Vagina (tissue), 2 donors: ENCODE measurements at regions not wholly inside any gene's neighbourhood (a gene's known extent, or its start where the extent isn't known, plus 50 kb on each side); places are given as distances from the start of the nearest gene placed in this dataset.

ENCODE experiments used
- DNase-seq, 2 donors: peaks; one replicate each; pipeline ENCODE4 v3.0.0-alpha.2; 2017; ENCODE audit errors: extremely low spot score in 2 of 2
- H3K27ac ChIP-seq: fragments of 200-600 bp; sonication (generic); one replicate; pipeline ENCODE4 v1.5.1; 2019
- H3K27me3 ChIP-seq: fragments of 200-600 bp; sonication (generic); one replicate; pipeline ENCODE4 v1.5.1; 2019
- H3K36me3 ChIP-seq, 2 donors: fragments of 200-600 bp; sonication (generic); one replicate each; pipeline ENCODE4 v1.5.1; 2017 to 2019
- H3K4me1 ChIP-seq: fragments of 200-600 bp; sonication (generic); one replicate; pipeline ENCODE4 v1.5.1; 2019
- H3K4me3 ChIP-seq, 2 donors: fragments of 200-600 bp; sonication (generic); 1 replicate in 1 of 2; 2 replicates in 1 of 2; pipeline ENCODE4 v1.5.1; 2016 to 2019
- H3K9me3 ChIP-seq: fragments of 200-600 bp; sonication (generic); one replicate; pipeline ENCODE4 v1.5.1; 2019
- POLR2A ChIP-seq, 2 donors: fragments of 450-650 bp; IDR thresholded peaks; one replicate each; pipeline ENCODE4 v1.6.1; 2017; ENCODE audit warnings: antibody characterized with exemption in 2 of 2, mild to moderate bottlenecking in 2 of 2, moderate library complexity in 2 of 2
- POLR2AphosphoS5 ChIP-seq, 2 donors: sonication (generic); formaldehyde crosslinking; IDR thresholded peaks; one replicate each; pipeline ENCODE4 v1.9.0; 2017; ENCODE audit warnings: antibody characterized with exemption in 2 of 2, mild to moderate bottlenecking in 2 of 2, low read depth in 1 of 2; ENCODE audit not compliant: insufficient read depth in 1 of 2
- intact Hi-C: fragments of 100-400 bp; cut with DNase I; formaldehyde crosslinking; loops from one replicate; pipeline ENCODE4 v1.15.1; 2023
- TF ChIP-seq, protein P1 (sequence below), 3 experiments: fragments of 450-650 bp in 2 of 3; fragments of 200-600 bp in 1 of 3; sonication (generic) in 1 of 3; IDR thresholded peaks; one replicate each; pipeline ENCODE4 v1.5.1; 2017 to 2019; ENCODE audit warnings: antibody characterized with exemption in 3 of 3, mild to moderate bottlenecking in 2 of 3, moderate library complexity in 2 of 3

DNA sequence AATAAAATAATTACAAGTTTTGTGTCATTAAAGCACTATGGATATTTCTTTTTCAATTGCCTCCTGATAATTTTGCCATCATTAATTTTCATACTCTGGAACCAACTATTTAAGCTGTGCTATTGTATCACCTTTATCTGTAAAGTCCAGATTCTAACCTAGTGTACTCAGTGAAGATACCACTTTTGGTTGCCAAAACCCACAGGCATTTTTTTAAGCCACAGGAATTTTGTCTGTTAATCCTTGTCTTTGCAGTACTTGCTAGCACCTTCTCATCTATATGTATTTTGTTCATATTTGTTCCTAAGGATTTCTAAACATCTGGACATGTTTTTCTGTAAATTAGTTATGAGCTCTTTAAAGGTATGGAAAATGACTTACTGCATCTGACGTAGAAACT lies 481.4 kb upstream of the DAB2 start:
- no peak for DNase-seq
- H3K4me3 ChIP-seq = no peak overlapping the region
- intact Hi-C loops = no loop called here

DNA sequence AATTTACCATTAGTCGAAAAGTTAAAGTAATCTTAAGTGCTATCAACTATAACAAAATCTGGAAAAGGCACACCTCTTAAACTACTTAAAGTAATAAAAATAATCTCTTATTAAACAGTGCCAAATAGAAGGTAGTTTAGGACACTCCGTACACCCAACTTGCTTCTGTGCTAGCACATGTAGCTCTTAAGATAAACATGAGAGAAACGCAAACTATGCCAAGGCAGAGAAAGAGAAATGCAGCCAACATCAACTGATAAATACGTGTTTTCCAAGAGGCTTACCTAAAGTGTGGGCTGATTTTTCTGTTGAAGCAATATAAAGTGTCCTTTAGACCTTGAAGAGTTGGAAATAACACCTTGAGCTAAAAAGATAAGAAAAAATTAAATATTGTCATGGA lies 480.6 kb upstream of the DAB2 start:
- no peak for TF ChIP-seq POLR2AphosphoS5 (IDR thresholded peaks at IDR 0.05; ENCODE audit: insufficient read depth in 1 of 2, low read depth in 1 of 2)
- TF ChIP-seq, protein P1, sequence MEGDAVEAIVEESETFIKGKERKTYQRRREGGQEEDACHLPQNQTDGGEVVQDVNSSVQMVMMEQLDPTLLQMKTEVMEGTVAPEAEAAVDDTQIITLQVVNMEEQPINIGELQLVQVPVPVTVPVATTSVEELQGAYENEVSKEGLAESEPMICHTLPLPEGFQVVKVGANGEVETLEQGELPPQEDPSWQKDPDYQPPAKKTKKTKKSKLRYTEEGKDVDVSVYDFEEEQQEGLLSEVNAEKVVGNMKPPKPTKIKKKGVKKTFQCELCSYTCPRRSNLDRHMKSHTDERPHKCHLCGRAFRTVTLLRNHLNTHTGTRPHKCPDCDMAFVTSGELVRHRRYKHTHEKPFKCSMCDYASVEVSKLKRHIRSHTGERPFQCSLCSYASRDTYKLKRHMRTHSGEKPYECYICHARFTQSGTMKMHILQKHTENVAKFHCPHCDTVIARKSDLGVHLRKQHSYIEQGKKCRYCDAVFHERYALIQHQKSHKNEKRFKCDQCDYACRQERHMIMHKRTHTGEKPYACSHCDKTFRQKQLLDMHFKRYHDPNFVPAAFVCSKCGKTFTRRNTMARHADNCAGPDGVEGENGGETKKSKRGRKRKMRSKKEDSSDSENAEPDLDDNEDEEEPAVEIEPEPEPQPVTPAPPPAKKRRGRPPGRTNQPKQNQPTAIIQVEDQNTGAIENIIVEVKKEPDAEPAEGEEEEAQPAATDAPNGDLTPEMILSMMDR (IDR thresholded peaks at IDR 0.05) = no peak
- no peak for TF ChIP-seq POLR2A (IDR thresholded peaks at IDR 0.05)

More for the DNA sequence above, 481.4 kb upstream of the DAB2 start:
- H3K27ac ChIP-seq = no peak overlapping the region
- no peaks in the 10 kb centered on the region for H3K36me3 ChIP-seq
- no peaks in the 10 kb centered on the region for H3K4me1 ChIP-seq
- no peaks in the 10 kb centered on the region for H3K9me3 ChIP-seq
- no peak for TF ChIP-seq POLR2AphosphoS5 (IDR thresholded peaks at IDR 0.05; ENCODE audit: insufficient read depth in 1 of 2, low read depth in 1 of 2)
- TF ChIP-seq POLR2A (IDR thresholded peaks at IDR 0.05) = no peak
- TF ChIP-seq, protein P1 (IDR thresholded peaks at IDR 0.05) = no peak
- no peaks in the 10 kb centered on the region for H3K27me3 ChIP-seq

DNA sequence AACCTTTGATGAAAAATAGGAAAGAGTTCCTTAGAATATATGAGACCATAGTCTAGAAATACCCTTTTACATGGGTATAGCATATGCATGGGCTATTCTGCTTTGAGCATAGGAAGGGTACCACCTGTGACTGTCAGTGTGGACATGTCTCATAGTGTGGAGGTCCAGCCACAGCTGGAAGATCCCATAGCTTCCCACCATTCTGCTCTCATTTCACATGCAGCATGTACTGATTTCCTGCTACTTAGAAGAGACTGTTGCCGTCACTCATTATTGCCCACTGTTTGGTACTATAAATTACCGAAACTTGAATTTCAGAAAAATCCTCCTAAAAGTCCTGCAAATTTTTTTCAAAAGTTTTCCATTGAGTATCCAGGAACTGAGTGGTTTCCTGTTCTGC lies 477.8 kb upstream of the DAB2 start:
- no peak overlapping the region for H3K4me3 ChIP-seq
- no peaks in the 10 kb centered on the region for H3K4me1 ChIP-seq
- no peaks in the 10 kb centered on the region for H3K27me3 ChIP-seq
- no peaks in the 10 kb centered on the region for H3K9me3 ChIP-seq
- TF ChIP-seq, protein P1 (IDR thresholded peaks at IDR 0.05) = no peak
- TF ChIP-seq POLR2AphosphoS5 (IDR thresholded peaks at IDR 0.05; ENCODE audit: insufficient read depth in 1 of 2, low read depth in 1 of 2) = no peak
- TF ChIP-seq POLR2A (IDR thresholded peaks at IDR 0.05) = no peak
- intact Hi-C loops = no loop called here
- H3K36me3 ChIP-seq = no peaks in the 10 kb centered on the region
- DNase-seq = no peak
- H3K27ac ChIP-seq = no peak overlapping the region

More for the DNA sequence above, 480.6 kb upstream of the DAB2 start:
- Histone ChIP-seq H3K36me3 (no peaks in the 10 kb centered on the region), H3K4me3 (no peak overlapping the region), H3K27ac (no peak overlapping the region), H3K9me3 (no peaks in the 10 kb centered on the region), H3K27me3 (no peaks in the 10 kb centered on the region), H3K4me1 (no peaks in the 10 kb centered on the region)
- DNase-seq = no peak
- intact Hi-C loops = no loop called here

DNA sequence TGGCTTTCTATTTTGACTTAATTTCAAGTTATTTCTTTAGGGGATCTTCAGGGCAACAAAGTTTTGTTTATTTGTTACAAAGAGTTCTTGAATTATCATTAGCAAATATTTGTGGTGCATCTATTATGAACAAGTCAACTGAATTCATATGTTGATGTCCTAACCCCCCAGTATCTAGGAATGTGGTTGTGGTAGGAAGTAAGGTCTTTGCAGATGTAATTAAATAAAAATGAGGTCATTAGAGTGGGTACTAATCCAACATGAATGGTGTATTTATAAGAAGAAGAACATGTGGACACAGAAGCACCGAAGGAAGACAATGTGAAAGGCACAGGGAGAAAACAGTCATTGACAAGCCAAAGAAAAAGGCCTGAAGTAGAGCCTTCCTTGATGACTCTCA lies 474.0 kb upstream of the DAB2 start:
- no peaks in the 10 kb centered on the region for H3K36me3 ChIP-seq
- no peak for TF ChIP-seq POLR2A (IDR thresholded peaks at IDR 0.05)
- no peak for TF ChIP-seq POLR2AphosphoS5 (IDR thresholded peaks at IDR 0.05; ENCODE audit: insufficient read depth in 1 of 2, low read depth in 1 of 2)
- TF ChIP-seq, protein P1 (IDR thresholded peaks at IDR 0.05) = no peak
- H3K27me3 ChIP-seq = no peaks in the 10 kb centered on the region
- DNase-seq = no peak
- no peak overlapping the region for H3K27ac ChIP-seq
- H3K4me3 ChIP-seq = no peak overlapping the region
- intact Hi-C loops = no loop called here
- H3K4me1 ChIP-seq = no peaks in the 10 kb centered on the region
- H3K9me3 ChIP-seq = no peaks in the 10 kb centered on the region

DNA sequence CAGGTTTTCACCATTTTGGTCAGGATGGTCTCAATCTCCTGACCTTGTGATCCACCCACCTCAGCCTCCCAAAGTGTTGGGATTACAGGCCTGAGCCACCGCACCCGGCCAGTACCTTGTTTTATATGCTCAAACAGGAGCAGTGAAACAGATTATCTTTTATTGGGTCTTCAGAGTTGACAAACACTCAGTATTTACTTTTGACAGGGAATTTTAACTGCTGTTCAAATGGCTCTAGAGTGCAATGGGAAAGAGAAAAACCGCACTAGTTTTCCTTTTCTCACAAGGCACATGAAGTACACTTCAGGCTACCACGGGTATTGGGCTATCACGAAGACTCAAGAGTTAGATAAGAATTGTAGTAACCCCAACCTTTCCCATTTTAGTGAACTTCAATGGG lies 471.9 kb upstream of the DAB2 start:
- TF ChIP-seq POLR2AphosphoS5 (IDR thresholded peaks at IDR 0.05; ENCODE audit: insufficient read depth in 1 of 2, low read depth in 1 of 2) (no peak), POLR2A (IDR thresholded peaks at IDR 0.05) (no peak)
- TF ChIP-seq, protein P1 (IDR thresholded peaks at IDR 0.05) = no peak
- intact Hi-C loops = no loop called here
- H3K36me3 ChIP-seq = no peaks in the 10 kb centered on the region
- H3K4me3 ChIP-seq = no peak overlapping the region
- DNase-seq = no peak
- H3K4me1 ChIP-seq = no peaks in the 10 kb centered on the region
- H3K9me3 ChIP-seq = no peaks in the 10 kb centered on the region
- no peaks in the 10 kb centered on the region for H3K27me3 ChIP-seq
- no peak overlapping the region for H3K27ac ChIP-seq
